ENCODE measurements at regions not wholly inside any gene's neighbourhood (a gene's known extent, or its start where the extent isn't known, plus 50 kb on each side); places are given as distances from the start of the nearest gene placed in this dataset.

DNA sequence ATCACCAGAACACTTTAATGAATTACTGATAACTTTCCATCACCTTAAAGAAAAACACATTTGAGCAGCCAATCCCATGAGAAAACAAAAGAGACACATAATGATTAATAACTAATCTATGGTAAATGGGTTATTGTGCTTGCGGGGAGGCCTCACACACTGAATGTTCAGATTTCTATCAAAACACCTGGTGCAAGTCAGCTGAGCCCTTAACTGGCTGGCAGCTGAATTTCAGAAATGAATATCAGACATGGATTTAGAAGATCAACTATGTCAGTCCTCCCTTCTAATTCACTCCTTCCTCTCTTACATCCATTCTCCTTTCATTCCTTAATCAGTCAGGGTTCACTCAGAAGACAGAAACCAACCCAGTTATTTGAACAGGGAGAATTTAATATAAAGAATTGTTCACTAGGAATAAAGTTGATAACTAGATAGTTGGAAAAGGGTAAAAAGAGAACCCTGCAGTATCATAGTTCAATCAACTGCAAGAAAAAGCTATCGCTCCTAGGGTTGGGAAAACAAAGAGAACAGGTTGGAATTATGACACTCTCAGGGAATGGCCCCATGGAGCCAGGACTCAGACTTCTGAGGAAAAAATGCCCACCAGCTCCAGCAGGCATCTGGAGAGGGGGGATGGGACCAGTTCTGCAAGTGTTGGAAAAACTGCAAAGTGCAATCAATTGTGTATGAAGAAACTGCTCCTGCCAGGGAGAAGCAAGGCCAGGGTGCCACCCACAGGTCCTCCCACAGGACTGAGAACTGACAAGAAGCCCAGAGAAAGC lies 577.1 kb upstream of the CDH5 start:
- Histone ChIP-seq H3K4me3 (no peak overlapping the region), H3K36me3 (no peaks in the 10 kb centered on the region), H3K4me1 (no peaks in the 10 kb centered on the region), H3K27ac (no peak overlapping the region), H3K27me3 (no peaks in the 10 kb centered on the region), H3K9me3 (no peaks in the 10 kb centered on the region)
- DNase-seq (ENCODE audit: extremely low spot score in 2 of 2) = no peak
- TF ChIP-seq, protein P1, sequence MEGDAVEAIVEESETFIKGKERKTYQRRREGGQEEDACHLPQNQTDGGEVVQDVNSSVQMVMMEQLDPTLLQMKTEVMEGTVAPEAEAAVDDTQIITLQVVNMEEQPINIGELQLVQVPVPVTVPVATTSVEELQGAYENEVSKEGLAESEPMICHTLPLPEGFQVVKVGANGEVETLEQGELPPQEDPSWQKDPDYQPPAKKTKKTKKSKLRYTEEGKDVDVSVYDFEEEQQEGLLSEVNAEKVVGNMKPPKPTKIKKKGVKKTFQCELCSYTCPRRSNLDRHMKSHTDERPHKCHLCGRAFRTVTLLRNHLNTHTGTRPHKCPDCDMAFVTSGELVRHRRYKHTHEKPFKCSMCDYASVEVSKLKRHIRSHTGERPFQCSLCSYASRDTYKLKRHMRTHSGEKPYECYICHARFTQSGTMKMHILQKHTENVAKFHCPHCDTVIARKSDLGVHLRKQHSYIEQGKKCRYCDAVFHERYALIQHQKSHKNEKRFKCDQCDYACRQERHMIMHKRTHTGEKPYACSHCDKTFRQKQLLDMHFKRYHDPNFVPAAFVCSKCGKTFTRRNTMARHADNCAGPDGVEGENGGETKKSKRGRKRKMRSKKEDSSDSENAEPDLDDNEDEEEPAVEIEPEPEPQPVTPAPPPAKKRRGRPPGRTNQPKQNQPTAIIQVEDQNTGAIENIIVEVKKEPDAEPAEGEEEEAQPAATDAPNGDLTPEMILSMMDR (IDR thresholded peaks at IDR 0.05) = no peak
- TF ChIP-seq POLR2A (IDR thresholded peaks at IDR 0.05) (no peak), POLR2AphosphoS5 (IDR thresholded peaks at IDR 0.05; ENCODE audit: insufficient read depth in 1 of 2, low read depth in 1 of 2) (no peak)
- intact Hi-C loops (cut with DNase I) = no loop called here

DNA sequence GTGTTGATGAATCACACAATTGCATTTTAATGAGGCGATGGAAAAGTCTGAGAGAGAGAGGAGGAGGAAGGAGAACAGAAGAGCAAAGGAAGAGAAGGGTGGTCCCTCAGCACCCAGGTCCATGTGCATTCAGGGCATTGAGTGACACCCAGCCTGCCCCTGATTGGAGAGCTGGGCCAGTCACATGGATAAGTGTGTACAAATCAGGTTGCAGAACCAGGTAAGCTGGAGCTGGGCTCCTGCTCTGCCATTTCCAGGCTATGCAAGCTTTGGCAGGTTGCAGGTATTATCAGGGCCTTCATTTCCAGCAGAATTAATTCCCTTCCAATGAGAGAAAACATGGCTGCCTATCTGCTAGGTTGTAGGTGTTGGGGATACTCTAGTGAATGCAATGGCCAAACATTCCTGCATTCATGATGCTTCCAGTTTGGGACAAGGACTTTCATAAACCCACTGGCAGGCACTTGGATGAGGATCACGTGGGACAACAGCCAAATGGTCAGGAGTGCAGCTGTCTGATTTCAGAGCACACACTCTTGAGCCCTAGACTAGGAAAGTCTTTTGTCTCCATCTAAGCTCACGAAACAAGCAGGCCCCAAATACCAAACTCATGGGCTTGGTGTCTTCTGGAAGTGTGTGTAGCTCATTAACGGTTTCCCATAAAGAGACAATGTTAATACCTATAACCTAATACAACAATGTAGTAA lies 577.9 kb upstream of the CDH5 start:
- no peaks in the 10 kb centered on the region for H3K9me3 ChIP-seq
- TF ChIP-seq, protein P1 (IDR thresholded peaks at IDR 0.05) = no peak
- TF ChIP-seq POLR2AphosphoS5 (IDR thresholded peaks at IDR 0.05; ENCODE audit: insufficient read depth in 1 of 2, low read depth in 1 of 2) (no peak), POLR2A (IDR thresholded peaks at IDR 0.05) (no peak)
- DNase-seq (ENCODE audit: extremely low spot score in 2 of 2) = no peak
- H3K36me3 ChIP-seq = no peaks in the 10 kb centered on the region
- H3K27me3 ChIP-seq = no peaks in the 10 kb centered on the region
- intact Hi-C loops (cut with DNase I) = no loop called here
- no peak overlapping the region for H3K27ac ChIP-seq
- peaks cover 2% of the 10 kb centered on the region for H3K4me1 ChIP-seq
- no peak overlapping the region for H3K4me3 ChIP-seq

DNA sequence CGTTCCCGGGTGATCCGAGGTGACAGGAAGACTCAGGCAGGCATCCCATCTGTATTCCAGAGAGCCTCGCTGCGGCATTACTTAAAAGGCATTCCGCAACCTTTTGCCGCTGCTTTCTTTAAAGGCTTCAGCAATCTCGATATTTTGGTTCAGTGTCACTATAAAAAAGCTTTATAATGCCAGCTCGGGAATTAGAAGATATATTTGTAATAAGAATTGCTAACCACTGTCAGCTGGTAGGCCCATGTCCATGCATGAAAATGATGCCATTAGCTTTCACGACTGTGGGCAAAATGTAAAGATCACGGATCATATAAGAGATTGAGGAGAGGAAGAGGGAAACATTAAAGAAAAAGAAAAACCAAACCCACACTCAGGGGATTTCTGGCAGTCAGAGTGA lies 578.6 kb upstream of the CDH5 start:
- intact Hi-C loops (cut with DNase I) = no loop called here
- Histone ChIP-seq H3K4me1 (peaks cover 9% of the 10 kb centered on the region), H3K9me3 (no peaks in the 10 kb centered on the region), H3K27me3 (no peaks in the 10 kb centered on the region), H3K4me3 (no peak overlapping the region), H3K27ac (no peak overlapping the region), H3K36me3 (no peaks in the 10 kb centered on the region)
- DNase-seq (ENCODE audit: extremely low spot score in 2 of 2) = no peak
- TF ChIP-seq, protein P1 (IDR thresholded peaks at IDR 0.05) = no peak
- no peak for TF ChIP-seq POLR2A (IDR thresholded peaks at IDR 0.05)

DNA sequence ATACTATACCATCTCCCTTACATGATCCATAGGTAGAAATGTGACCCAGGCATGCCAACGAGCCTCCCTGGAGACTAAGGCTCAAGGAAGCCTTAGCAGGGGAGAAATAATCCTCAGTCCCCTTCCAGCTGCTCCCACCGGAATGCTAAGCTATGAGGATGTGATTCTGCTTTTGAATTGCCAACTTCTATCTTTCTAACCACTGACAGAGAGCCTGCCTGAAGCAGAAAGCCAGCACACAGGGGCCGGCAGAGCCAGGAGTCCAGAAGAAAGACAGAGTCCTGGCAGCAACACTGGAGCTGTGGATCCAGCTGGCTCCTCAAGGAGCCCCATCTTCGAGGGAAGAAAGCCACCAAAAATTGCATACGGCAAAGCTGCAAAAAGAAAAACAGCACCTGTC lies 579.6 kb upstream of the CDH5 start:
- H3K36me3 ChIP-seq = no peaks in the 10 kb centered on the region
- no peak overlapping the region for H3K4me3 ChIP-seq
- no peaks in the 10 kb centered on the region for H3K9me3 ChIP-seq
- DNase-seq (ENCODE audit: extremely low spot score in 2 of 2) = no peak
- no peak for TF ChIP-seq POLR2A (IDR thresholded peaks at IDR 0.05)
- TF ChIP-seq POLR2AphosphoS5 (IDR thresholded peaks at IDR 0.05; ENCODE audit: insufficient read depth in 1 of 2, low read depth in 1 of 2) = no peak
- TF ChIP-seq, protein P1 (IDR thresholded peaks at IDR 0.05) = no peak
- peaks cover 18% of the 10 kb centered on the region for H3K4me1 ChIP-seq
- H3K27ac ChIP-seq = no peak overlapping the region
- H3K27me3 ChIP-seq = no peaks in the 10 kb centered on the region
- intact Hi-C loops (cut with DNase I) = no loop called here
